ENCODE measurements at regions not wholly inside any gene's neighbourhood (a gene's known extent, or its start where the extent isn't known, plus 50 kb on each side); places are given as distances from the start of the nearest gene placed in this dataset.

- TF ChIP-seq CTCF (conservative IDR thresholded peaks at IDR 0.05), result no peak
- peaks cover 18% of the 10 kb centered on the region for H3K4me1 Mint-ChIP-seq
- peak overlapping the region; percentile 46 for H3K27ac Mint-ChIP-seq
- DNase-seq, result no peak
- Histone ChIP-seq H3K27ac (ENCODE audit: low read depth, low read length) (no peak overlapping the region), H3K9me3 (ENCODE audit: control insufficient read depth, low read length) (no peaks in the 10 kb centered on the region), H3K9ac (ENCODE audit: extremely low read depth, low read length, poor library complexity, severe bottlenecking) (no peak overlapping the region), H3K27me3 (ENCODE audit: control insufficient read depth, insufficient read depth, low read length, poor library complexity, severe bottlenecking) (no peaks in the 10 kb centered on the region), H3K4me1 (ENCODE audit: control insufficient read depth, insufficient read depth, low read length) (no peaks in the 10 kb centered on the region), H3K4me3 (ENCODE audit: low read length) (no peak overlapping the region), H3K36me3 (ENCODE audit: control insufficient read depth, insufficient read depth, low read length) (no peaks in the 10 kb centered on the region)
- no peaks in the 10 kb centered on the region for H3K36me3 Mint-ChIP-seq (ENCODE audit: low read depth)
- no peaks in the 10 kb centered on the region for H3K27me3 Mint-ChIP-seq (ENCODE audit: insufficient read depth)
- H3K9me3 Mint-ChIP-seq, result no peaks in the 10 kb centered on the region
- H3K4me3 Mint-ChIP-seq, result no peak overlapping the region
- WGBS, 2 experiments (ENCODE audit: insufficient coverage in 1 of 2, insufficient read length in 1 of 2), result 91 to 100% methylated on average over 1 of the region's 1 CpG
Measured at GRCh38 chr4:151472297-151472696, 63.3 kb downstream of the FHIP1A start.

- Histone ChIP-seq H3K9me3 (ENCODE audit: control insufficient read depth, low read length) (no peaks in the 10 kb centered on the region), H3K36me3 (ENCODE audit: control insufficient read depth, insufficient read depth, low read length) (no peaks in the 10 kb centered on the region), H3K27me3 (ENCODE audit: control insufficient read depth, insufficient read depth, low read length, poor library complexity, severe bottlenecking) (no peaks in the 10 kb centered on the region), H3K4me3 (ENCODE audit: low read length) (no peak overlapping the region), H3K27ac (ENCODE audit: low read depth, low read length) (no peak overlapping the region), H3K9ac (ENCODE audit: extremely low read depth, low read length, poor library complexity, severe bottlenecking) (no peak overlapping the region), H3K4me1 (ENCODE audit: control insufficient read depth, insufficient read depth, low read length) (no peaks in the 10 kb centered on the region)
- Mint-ChIP-seq H3K9me3 (no peaks in the 10 kb centered on the region), H3K4me3 (no peak overlapping the region), H3K36me3 (ENCODE audit: low read depth) (no peaks in the 10 kb centered on the region), H3K4me1 (peaks cover 18% of the 10 kb centered on the region), H3K27me3 (ENCODE audit: insufficient read depth) (no peaks in the 10 kb centered on the region), H3K27ac (peak overlapping the region; percentile 46)
- 83 to 100% methylated on average over 1 of the region's 1 CpG for WGBS, 2 experiments (ENCODE audit: insufficient coverage in 1 of 2, insufficient read length in 1 of 2)
- TF ChIP-seq CTCF (conservative IDR thresholded peaks at IDR 0.05), result no peak
- DNase-seq, result no peak
Measured at GRCh38 chr4:151472711-151473110, 63.7 kb downstream of the FHIP1A start.

GRCh38 chr4:151473521-151474097, 64.6 kb downstream of the FHIP1A start:
- H3K27me3 Mint-ChIP-seq (ENCODE audit: insufficient read depth), result no peaks in the 10 kb centered on the region
- Histone ChIP-seq H3K27me3 (ENCODE audit: control insufficient read depth, insufficient read depth, low read length, poor library complexity, severe bottlenecking) (no peaks in the 10 kb centered on the region), H3K4me3 (ENCODE audit: low read length) (no peak overlapping the region), H3K9ac (ENCODE audit: extremely low read depth, low read length, poor library complexity, severe bottlenecking) (no peak overlapping the region), H3K9me3 (ENCODE audit: control insufficient read depth, low read length) (no peaks in the 10 kb centered on the region), H3K27ac (ENCODE audit: low read depth, low read length) (no peak overlapping the region), H3K4me1 (ENCODE audit: control insufficient read depth, insufficient read depth, low read length) (no peaks in the 10 kb centered on the region), H3K36me3 (ENCODE audit: control insufficient read depth, insufficient read depth, low read length) (no peaks in the 10 kb centered on the region)
- no peak for DNase-seq
- H3K9me3 Mint-ChIP-seq, result no peaks in the 10 kb centered on the region
- peaks cover 18% of the 10 kb centered on the region for H3K4me1 Mint-ChIP-seq
- no peaks in the 10 kb centered on the region for H3K36me3 Mint-ChIP-seq (ENCODE audit: low read depth)
- H3K27ac Mint-ChIP-seq, result no peak overlapping the region
- no peak overlapping the region for H3K4me3 Mint-ChIP-seq
- TF ChIP-seq CTCF (conservative IDR thresholded peaks at IDR 0.05), result no peak

Data from endodermal cell (in vitro differentiated cells).